Putamen (tissue), 1 donor: ENCODE measurements at regions not wholly inside any gene's neighbourhood (a gene's known extent, or its start where the extent isn't known, plus 50 kb on each side); places are given as distances from the start of the nearest gene placed in this dataset.

Experiments used
- DNase-seq: peaks from one replicate; pipeline ENCODE4 v3.0.0-alpha.2; 2016; ENCODE audit warnings: low spot score

DNA sequence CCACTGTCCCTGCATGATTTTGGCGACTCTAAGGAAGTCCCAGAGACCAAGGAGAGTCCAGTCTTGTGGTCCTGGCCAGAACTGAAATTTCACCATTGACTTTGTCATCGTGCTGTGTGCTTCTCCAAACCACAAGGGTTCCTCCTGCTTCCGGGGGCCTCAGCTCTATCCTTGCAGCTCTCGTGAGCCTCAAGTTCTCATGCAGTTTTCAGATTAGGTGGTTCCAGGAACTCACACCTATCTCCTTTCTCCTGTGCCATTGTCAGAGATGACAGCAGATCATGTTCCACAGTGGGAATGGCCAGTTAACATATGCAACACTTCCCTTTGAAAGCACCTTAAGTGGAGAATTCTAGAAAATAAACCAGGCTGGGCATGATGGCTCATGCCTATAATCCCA is 97.9 kb upstream of the CRHR1 start:
- DNase-seq: no peak

DNA sequence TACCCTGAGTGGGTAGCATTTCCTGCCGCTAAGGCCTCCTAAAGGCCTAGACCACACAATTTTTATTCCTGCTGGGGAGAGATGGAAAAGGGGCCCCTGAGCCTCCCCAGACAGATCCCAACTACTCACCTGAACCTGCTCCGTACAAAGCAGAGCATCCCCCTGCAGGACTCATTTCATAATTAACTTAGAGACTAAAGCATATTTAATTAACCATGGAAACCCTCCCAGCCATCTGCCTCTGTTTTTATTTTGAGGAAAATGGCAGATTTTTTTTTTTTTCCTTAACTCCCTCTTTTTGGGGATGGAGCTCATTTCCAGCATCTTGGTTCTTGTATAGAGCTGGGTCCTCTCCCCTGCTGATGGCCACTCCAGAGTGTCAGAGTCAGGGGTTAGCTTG is 96.5 kb upstream of the CRHR1 start:
- no peak for DNase-seq

DNA sequence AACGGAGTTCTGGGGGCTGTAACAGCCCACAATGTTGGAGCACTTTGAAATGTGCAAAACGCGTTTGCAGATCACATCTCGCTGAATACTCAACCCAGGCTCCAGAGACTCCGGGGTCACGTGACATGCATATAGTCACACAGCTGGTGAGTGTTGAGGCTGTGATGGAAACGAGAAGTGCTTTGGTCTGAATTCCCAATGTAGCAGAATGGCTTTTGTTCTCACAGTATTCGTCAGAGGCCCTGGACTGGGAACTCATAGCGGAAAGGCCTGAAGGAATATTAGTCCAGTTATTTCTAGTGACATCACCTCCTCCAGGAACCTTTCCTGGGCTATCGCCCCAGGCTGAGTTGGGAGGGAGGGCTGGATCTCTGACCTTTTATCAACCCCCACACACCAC is 95.8 kb upstream of the CRHR1 start:
- no peak for DNase-seq

DNA sequence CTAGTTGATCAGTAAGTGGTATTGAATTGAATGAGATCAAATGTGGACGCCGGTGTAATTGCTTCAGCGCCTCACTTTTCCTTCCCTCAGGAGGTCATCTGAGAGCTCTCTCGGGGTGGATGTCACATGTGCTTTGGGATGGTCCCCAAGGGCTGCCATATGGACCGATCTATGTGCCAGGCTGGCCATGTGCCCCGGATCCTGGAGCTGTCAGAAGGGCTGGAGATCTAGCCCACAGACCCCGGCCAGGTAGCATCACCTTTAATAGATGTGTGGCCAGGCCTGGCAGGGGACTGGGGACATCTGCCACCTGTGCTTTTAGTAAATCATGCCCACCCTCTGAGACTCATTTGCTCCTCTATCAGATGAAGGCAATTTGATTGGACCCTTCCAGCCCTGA is 95.3 kb upstream of the CRHR1 start:
- no peak for DNase-seq

DNA sequence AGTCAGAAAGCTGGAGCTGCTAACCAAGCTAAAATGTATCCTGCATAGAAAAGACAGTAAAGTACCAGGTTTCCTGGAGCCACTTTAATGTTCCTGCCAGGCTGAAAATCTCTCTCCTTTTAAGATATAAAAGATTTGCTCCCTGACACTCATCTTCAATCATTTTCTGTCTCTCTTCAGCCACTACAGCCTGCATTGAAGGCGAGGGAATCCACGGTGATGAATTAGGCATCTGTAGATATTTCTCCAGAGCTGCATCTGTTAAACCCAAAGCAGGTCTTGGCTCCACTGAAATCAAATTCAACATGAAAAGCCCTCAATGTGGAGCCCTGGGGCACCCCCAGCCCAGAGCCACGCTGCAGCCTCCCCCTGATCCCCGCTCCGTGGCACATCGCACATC is 94.7 kb upstream of the CRHR1 start:
- DNase-seq: no peak

DNA sequence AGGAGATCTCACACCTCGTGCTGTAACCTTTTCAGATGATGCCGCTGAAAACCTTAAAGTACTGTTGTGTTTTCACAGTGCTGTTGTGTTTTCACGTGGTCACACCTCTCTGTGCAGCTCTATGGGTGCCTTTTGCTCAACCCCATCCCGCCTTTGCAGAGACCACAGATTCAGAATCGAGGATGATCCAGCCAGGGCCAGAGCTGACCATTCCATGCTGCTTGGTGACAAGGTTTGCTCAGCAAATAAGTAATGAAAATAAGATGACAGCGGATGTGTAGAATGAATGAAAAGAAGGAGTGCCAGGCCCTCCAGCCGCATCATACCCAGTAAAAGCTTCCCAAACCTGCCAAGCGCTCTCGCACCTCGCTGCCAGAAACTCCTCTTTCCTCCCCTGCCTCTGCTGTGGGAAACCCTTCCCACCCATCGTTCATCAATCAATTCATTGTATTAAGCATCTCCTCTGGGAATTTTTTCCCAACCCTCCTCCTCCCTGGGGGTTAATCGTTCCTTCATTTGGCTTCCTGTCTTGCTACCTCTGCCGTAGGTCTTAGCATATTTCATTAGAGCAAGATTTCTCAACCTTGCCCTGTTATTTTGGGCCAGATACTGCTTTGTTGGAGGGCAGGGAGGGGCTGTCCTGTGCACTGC is 93.4 kb upstream of the CRHR1 start:
- DNase-seq: no peak

DNA sequence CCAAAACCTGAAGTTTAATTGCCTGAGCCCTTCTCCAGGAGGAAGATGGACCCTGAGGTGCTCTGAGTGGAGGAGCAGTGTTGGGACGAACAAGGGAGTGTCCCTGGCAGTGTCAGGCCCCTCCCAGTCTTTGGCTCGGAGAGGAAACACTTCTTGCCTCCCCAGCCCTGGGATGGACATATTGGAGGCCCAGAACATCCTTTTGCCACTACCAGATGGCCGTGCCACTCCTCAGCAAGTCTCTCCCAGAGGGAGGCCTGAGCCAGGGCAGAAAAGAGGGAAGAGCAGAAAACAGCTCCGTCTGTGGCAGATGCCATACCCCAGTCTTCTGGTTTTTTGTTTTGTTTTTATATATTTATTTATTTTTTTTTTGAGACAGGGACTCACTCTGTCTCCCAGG is 91.5 kb upstream of the CRHR1 start:
- no peak for DNase-seq

DNA sequence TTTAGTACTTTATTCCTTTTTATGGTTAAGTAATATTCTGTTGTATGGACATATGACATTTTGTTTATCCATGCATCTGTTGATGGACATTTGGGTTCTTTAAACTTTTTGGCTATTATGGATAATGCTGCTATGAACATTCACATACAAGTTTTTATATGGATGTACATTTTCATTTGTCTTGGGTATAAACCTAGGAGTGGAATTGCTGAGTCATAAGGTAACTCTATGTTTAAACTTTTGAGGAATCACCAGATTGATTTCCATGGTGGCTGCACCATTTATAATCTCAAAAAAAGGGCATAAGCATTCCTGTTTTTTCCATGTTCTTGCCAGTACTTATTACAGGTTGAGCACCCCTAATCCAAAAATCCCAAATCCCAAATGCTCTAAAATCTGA is 90.3 kb upstream of the CRHR1 start:
- DNase-seq: no peak

DNA sequence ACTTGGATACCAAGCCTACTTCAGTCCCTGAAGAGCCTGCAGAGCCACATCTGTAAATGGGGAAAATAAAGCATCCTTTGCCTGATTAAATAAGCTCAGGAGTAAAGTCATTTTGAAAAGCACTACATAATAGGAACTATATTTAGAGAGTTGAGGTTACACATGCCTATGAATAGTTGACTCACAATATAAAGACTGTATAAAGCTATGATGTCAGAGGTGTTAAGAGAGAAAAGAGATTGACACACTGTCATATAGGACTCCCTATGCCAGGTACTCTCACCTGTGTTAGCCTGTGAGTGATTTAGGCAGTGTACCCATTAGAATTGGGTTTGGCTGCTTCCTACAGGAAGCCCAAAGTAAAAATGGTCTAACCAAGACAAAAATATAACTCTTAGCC is 87.7 kb upstream of the CRHR1 start:
- no peak for DNase-seq

DNA sequence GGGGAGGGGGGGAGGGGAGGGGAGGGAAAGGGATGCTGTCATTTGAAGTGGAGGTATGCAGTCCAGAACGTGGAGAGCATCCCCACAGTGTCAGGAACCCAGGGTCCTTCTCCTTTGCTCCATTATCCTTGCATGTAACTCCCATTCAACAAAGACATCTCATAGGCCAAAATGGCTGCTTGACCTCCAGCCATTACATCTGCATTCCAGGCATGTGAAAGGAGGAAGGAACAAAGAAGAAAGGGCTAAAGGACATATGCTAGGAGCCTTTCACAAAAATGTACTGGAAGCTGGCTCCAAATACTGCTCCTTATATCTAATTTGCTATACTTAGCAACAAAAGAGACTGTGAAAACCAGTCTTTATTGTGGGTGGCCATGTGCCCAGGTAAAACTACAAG is 87.0 kb upstream of the CRHR1 start:
- no peak for DNase-seq

DNA sequence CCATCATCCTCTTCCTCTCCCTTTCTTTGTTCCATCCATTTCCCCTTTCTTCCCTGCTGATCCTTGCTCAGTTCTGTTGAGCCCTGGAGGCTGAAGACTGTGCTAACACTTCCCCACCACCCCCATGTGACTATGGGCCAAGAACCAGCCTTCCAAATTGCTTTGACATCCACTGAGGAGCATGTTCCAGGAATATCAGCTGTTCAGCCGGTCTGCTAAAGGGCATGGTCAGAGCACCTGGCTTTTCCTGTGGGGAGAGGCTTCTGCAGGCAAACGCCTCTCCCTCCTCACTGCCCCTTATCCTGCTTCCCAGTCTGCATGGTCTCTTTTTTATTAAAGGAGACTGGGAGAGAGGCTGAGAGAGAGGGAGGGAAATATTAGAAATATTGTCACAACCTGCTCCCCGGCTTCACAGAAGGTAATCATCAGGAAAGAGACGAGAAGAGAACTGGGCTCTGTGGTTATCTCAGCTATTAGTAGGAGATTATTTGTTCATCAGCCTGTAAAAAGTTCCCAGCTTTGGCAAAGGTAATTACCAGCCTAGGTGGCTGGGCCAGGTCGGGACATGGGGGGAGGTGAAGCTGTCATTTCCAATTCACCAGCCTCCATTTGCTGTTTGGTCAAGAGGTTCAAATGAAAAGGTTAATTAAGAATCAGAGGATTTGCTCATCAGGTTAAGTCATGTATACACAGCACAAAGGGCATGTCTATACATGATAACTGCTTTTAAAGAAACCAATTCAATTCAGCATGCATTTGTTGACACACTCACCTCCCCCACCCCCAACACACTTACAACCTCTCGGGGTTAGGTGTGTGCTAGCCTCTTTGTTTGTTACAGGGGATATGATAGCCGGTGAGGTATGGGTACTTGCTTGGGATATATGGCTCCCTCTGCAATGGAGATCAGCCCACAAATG is 83.7 kb upstream of the CRHR1 start:
- DNase-seq: no peak

DNA sequence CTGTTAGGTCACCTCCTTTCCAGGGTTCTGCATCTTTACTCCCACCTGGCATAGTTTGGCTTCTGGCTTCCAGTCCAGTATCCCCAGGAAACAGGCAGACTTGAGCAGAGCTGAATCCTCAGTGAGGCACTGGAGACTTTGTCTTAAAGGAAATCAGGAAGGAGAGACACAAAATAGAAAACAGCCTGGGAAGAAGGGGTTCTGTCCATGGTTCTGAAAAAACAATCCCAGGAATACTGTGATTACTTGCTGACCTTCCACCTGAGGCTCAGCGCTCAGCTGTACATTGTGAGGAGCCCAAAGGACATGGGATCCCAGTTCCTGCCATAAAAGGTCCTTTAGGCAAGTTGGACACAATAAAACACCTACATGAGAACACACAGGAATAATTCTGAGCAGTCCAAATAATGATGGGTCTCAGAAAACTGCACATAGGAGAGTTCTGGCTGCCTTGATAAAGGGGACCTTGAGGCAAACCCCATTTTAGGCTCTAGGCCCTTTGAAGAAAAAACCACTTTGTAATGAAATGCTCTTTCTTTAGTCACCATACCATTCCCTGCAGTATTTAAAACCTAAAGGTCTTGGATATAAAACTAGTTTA is 81.4 kb upstream of the CRHR1 start:
- no peak for DNase-seq

DNA sequence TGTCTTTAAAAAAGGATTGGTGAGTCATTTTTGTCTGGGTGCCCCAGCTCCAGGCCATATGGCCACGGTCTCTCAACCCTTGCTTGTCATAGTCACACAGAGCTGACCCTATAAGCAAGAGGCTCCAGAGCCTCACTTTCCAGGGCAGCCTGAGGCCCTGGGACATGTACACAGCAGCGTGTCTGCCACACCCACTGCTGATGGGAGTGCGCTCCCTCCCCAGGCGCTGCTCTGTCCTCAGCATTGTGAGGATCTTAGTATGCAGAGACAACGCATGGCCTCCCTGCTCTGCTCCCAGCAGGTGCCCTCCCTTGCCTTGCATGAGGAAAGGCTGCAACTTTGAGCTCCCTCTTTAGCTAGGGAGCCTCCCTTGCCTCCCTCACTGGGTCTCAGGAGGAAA is 80.8 kb upstream of the CRHR1 start:
- DNase-seq: no peak

DNA sequence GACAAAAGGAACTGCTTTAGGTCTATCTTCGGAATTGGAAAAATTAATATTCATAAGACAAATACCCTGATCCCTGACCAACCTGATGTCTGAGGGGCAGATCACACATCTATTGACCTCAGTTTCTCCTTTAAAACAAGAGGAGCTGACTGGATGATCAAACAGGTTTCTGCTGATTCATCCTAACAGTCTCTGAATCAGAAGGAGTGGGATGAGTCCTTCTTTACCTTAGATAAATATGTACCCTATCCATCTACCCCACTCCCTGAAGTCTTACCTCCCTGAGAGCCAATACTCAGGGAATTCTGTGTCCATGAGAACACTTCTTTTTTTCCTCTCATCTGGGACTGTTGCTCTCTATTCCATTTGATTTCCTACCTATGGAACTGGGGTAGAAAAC is 80.3 kb upstream of the CRHR1 start:
- no peak for DNase-seq

DNA sequence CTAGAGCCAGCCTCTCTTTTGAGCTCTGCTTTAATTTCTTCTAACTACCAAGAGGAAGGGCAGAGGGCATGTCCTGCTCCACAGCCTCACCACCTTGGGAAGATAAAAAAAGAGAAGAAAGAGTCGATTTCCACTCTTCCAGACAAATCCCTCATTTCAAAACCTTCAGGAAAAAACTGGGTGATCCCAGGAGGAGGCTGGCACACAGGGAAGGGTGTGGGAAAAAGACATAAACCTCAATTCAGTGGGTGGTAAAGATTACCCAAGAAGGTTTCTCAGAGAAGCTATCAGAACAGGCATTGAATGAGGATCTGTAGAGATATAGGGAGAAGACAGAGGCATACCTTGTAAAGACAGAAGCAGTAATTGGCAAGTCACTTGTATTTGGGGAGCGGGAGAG is 79.9 kb upstream of the CRHR1 start:
- peak; percentile 51 for DNase-seq

DNA sequence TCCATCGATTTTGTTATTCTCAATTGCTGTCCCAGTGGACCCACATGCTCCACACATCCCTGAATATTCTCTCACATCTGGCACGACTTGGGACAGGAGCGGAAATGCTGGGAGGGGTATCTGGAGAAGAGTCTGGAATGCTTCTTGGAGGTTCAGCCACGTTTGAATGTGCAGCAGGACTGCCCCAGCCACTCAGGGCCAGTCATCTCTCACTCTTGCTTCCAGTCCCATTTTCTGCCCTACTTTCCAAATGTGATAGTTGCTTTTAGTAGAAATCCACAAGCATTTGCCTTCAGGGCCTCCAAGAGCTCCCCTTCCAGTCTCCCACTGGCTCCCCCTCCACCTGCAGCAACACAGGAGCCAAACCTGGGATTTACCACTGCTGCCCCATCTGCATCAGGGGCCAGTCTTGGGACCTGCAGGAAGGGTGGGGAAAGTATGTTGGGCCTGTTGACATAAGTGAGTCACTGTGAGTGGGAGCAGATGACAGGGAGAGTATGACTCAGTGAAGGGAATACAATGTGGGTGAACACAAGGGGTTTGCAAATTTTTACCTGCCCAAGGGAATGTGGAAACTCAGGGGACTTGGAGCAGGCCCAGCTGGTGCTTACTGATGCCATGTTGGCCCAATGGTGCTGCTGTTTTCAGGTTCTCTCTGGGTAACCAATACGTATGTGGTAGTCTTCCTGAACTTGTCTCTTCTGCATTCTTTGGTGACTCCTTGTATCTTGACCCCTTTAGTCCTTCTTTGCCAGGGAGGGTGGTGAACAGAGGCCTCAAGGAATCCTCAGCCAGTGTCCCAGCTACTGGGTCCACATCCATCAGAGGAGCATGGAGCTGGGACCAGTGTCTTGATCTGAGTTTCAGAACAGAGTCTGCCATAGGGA is 78.8 kb upstream of the CRHR1 start:
- DNase-seq: peak; percentile 33

DNA sequence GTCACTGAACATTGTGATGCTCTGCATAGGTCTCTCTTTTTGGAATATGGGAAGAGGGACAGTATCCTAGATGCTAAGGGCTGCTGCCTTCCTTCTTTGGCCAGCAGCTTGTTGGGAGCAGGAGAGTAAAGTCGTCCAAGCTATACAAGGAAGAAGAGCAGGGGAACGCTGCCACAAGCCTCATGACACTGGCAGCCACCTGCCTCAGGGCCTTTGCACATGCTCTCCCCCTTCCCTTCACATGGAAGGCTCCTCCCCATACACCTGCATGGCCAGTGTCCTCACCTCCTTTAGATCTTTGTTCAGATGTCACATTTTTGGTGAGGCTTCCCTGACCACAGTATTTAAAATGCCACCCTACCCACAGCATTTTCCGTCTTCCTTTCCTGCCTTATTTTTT is 78.1 kb upstream of the CRHR1 start:
- DNase-seq: no peak

DNA sequence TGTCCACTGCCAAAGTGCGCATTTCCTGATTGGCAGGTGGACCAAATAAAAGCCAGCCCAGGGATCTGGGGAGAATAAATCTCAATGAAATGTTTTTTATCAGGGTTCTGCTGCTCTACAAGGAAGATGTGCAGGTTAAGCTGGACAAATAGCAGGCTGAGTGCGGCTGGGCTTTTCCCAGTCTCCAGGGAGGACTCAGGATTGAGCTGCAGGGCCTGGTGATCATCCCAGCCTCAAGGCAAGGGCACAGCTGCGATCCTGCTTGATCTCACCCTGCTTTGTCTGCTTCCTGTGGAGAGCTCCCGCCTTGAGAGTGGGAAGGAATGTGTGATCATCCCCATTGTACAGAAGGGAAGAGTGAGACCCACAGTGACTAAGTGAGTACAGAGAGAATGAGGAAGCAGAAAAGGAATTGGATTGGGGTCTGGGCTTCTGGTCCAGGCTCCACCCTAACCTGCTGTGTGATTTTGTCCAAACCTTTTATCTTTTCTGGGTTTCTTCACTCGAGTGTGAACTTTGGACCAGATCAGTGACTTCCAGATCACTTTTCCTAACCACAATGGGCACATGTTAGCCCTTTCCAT is 75.3 kb upstream of the CRHR1 start:
- DNase-seq: no peak

DNA sequence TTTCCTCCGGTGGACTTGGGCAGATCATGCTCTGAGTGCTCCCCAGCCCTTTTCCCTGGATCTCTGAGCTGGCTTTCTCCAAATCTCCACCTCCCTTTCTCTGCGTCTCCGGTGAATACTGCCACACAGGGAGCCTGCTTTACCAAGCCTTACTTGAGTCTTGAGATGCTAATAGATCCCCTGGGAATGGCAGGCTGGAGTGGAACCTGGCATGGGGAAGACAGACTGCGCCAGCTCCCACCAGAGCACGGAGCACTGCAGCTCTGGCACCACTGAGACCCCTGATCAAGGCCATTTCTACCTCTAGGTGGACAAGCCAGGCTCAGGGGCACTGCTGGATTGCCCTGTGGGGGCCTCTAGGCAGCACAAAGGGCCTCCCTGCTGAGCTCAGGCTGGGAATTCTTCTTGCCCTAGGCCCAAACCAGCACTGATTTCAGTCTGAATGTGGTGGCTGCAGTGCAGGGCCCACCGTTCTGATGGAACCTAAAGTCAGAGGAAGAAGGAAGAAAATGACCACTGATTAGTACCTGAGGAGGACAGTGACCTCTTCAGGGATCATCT is 74.3 kb upstream of the CRHR1 start:
- no peak for DNase-seq

DNA sequence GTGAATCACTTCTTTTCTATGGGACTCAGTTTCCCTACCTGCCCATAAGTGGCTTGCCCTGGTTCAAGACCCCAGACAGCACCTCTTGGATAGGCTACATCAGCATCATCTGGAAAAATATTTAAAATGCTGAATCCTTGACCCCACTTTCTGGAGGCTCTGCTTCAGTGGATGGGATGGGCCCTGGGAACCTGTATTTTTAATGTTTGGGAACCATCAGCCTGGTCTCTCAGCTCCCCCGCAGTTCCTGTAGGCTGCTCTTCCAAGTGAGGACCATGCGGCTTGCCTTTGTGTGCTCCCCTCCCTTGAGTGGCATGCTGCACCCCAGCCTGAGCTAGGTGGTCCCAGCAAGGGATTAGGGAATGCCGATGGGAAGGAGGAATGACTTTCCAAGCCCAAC is 68.3 kb upstream of the CRHR1 start:
- no peak for DNase-seq

DNA sequence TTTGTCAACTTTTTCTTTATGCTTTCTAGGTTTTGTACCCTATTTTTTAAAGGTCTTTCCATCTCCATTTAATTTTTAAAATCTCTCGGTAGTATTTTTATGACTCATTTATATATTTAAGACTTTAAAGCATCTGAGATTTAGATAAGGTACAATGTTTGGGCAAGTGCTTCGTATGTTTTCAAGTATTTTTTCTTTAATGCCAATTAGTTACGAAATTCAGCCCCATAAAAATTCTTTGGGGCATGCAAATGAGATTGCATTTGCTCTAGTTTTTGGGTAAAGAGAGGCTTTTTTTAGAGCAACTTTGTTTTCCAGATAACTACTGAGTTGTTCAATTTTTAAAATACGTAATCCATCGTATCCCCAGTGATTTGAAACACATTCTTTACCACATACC is 65.3 kb upstream of the CRHR1 start:
- DNase-seq: no peak
